GM12878 (cell line): ENCODE measurements at regions not wholly inside any gene's neighbourhood (a gene's known extent, or its start where the extent isn't known, plus 50 kb on each side); places are given as distances from the start of the nearest gene placed in this dataset.

ENCODE experiments used
- ATAC-seq: fragments of 200-7000 bp; cut with Tn5 transposase; 3 replicates; pipeline ENCODE4 v1.9.1; 2020; ENCODE audit warnings: mild to moderate bottlenecking, moderate library complexity
- BruUV-seq: library from RNA; stranded (reverse); fragments of 400-500 nt; replicated peaks from 2 replicates; lab custom pipeline; 2021; lab: Mats Ljungman, UMichigan
- CTCF ChIA-PET: fragments of 300-600 bp; sonication (Branson Sonifier 250); formaldehyde crosslinking; extraction: SDS; loops from one replicate; lab custom pipeline; 2021; ENCODE audit warnings: inconsistent platforms; lab: Yijun Ruan, JAX
- POLR2A ChIA-PET: fragments of 350-600 bp; formaldehyde crosslinking; extraction: SDS; loops from one replicate; lab custom pipeline; 2021; ENCODE audit warnings: inconsistent platforms; lab: Charles Lee
- RAD21 ChIA-PET: fragments of 300-600 bp; sonication (Branson Sonifier 250); formaldehyde crosslinking; loops from one replicate; lab custom pipeline; 2023; ENCODE audit warnings: antibody characterized with exemption; ENCODE audit not compliant: unreplicated experiment; lab: Charles Lee
- SMC1A ChIA-PET: fragments of 300-600 bp; sonication (Branson Sonifier 250); formaldehyde crosslinking; loops from one replicate; lab custom pipeline; 2023; ENCODE audit not compliant: unreplicated experiment, uncharacterized antibody; lab: Charles Lee
- DNase-seq: peaks from one replicate; pipeline ENCODE4 v3.0.0-alpha.2; 2011; ENCODE audit warnings: low read depth, low spot score
- FAIRE-seq: peaks from 3 replicates; lab custom pipeline; 2011; peaks lifted over from hg19 to GRCh38; lab: Jason Lieb, UNC
- H2AFZ ChIP-seq: 2 replicates; pipeline ENCODE4 v1.6.0; 2011; ENCODE audit warnings: low read depth, low read length, control low read depth; ENCODE audit not compliant: control insufficient read depth
- H3K27ac ChIP-seq: 2 replicates; pipeline ENCODE4 v1.5.1; 2011; ENCODE audit warnings: control low read depth; ENCODE audit not compliant: control insufficient read depth, insufficient read depth
- H3K27me3 ChIP-seq, 2 experiments: replicated peaks in 1 of 2; 2 replicates each; pipeline versions ENCODE4 v1.6.0 to v1.6.1; 2011; ENCODE audit warnings: low read length in 1 of 2; ENCODE audit not compliant: control insufficient read depth in 2 of 2, insufficient read depth in 2 of 2
- H3K36me3 ChIP-seq, 2 experiments: 2 replicates each; pipeline ENCODE4 v1.5.1; 2011; ENCODE audit warnings: low read length in 1 of 2; ENCODE audit not compliant: control insufficient read depth in 2 of 2, insufficient read depth in 2 of 2
- H3K4me1 ChIP-seq: 2 replicates; pipeline ENCODE4 v1.6.1; 2011; ENCODE audit warnings: mild to moderate bottlenecking, low read length, moderate library complexity, mixed read lengths; ENCODE audit not compliant: control insufficient read depth, insufficient read depth
- H3K4me2 ChIP-seq: 2 replicates; pipeline ENCODE4 v1.6.0; 2011; ENCODE audit warnings: control low read depth; ENCODE audit not compliant: control insufficient read depth, insufficient read depth
- H3K4me3 ChIP-seq: fragments of 200-600 bp; sonication (generic); 2 replicates; pipeline ENCODE4 v1.5.1; 2016
- H3K79me2 ChIP-seq: 2 replicates; pipeline ENCODE4 v1.6.0; 2011; ENCODE audit warnings: low read length; ENCODE audit not compliant: control insufficient read depth, insufficient read depth
- H3K9ac ChIP-seq: 2 replicates; pipeline ENCODE4 v1.8.0; 2011; ENCODE audit warnings: low read length, control low read depth, mixed read lengths; ENCODE audit not compliant: control insufficient read depth, insufficient read depth
- H3K9me3 ChIP-seq: replicated peaks from 3 replicates; pipeline ENCODE4 v1.5.1; 2011; ENCODE audit warnings: mild to moderate bottlenecking, low read length; ENCODE audit not compliant: control insufficient read depth, insufficient read depth
- H4K20me1 ChIP-seq: 2 replicates; pipeline ENCODE4 v1.6.0; 2011; ENCODE audit not compliant: control insufficient read depth, insufficient read depth
- CEBPB ChIP-seq, 2 experiments: fragments of 150-350 bp in 1 of 2; IDR thresholded peaks; 2 replicates each; pipeline ENCODE4 v1.6.1; 2012 to 2014; ENCODE audit warnings: low read depth in 2 of 2, low read length in 2 of 2, borderline replicate concordance in 1 of 2, inconsistent platforms in 1 of 2
- CHD4 ChIP-seq: fragments of 200-600 bp; sonication (generic); IDR thresholded peaks from 2 replicates; pipeline ENCODE4 v1.6.1; 2016; ENCODE audit warnings: mild to moderate bottlenecking
- E2F8 ChIP-seq: fragments of 450-650 bp; IDR thresholded peaks from 2 replicates; pipeline ENCODE4 v1.6.1; 2018; ENCODE audit warnings: mild to moderate bottlenecking, low read depth, moderate library complexity; ENCODE audit not compliant: partially characterized antibody
- E4F1 ChIP-seq: fragments of 450-650 bp; IDR thresholded peaks from 2 replicates; pipeline ENCODE4 v1.6.1; 2018; ENCODE audit warnings: borderline replicate concordance, mild to moderate bottlenecking; ENCODE audit not compliant: partially characterized antibody
- HDGF ChIP-seq: fragments of 450-650 bp; IDR thresholded peaks from 2 replicates; pipeline ENCODE4 v1.6.1; 2016; ENCODE audit warnings: antibody characterized with exemption
- IKZF2 ChIP-seq, 2 experiments: fragments of 450-650 bp; IDR thresholded peaks; 2 replicates each; pipeline ENCODE4 v1.6.1; 2017; ENCODE audit warnings: mild to moderate bottlenecking in 2 of 2, moderate library complexity in 2 of 2
- MAX ChIP-seq: IDR thresholded peaks from 2 replicates; pipeline ENCODE4 v1.6.1; 2012; ENCODE audit warnings: low read depth, low read length, improper control_type of control experiment
- MXI1 ChIP-seq: fragments of 150-350 bp; IDR thresholded peaks from 2 replicates; pipeline ENCODE4 v1.6.1; 2011; ENCODE audit warnings: low read depth, mild to moderate bottlenecking, inconsistent platforms, low read length, improper control_type of control experiment
- MYC ChIP-seq: IDR thresholded peaks from 2 replicates; pipeline ENCODE4 v1.6.1; 2011; ENCODE audit warnings: mild to moderate bottlenecking, low read length, moderate library complexity, inconsistent platforms; ENCODE audit not compliant: insufficient read depth, insufficient replicate concordance, insufficient read length, severe bottlenecking
- NBN ChIP-seq: fragments of 450-650 bp; IDR thresholded peaks from 2 replicates; pipeline ENCODE4 v1.6.1; 2016
- NR2C2 ChIP-seq: IDR thresholded peaks from 2 replicates; pipeline ENCODE4 v1.6.1; 2011; ENCODE audit warnings: borderline replicate concordance, low read depth; ENCODE audit not compliant: control insufficient read depth, insufficient read length
- PAX5 ChIP-seq: IDR thresholded peaks from 2 replicates; pipeline ENCODE4 v1.6.1; 2011; ENCODE audit warnings: low read depth, low read length, borderline replicate concordance
- RCOR1 ChIP-seq: conservative IDR thresholded peaks from 2 replicates; pipeline ENCODE4 v1.6.1; 2012; ENCODE audit warnings: low read depth, low read length, improper control_type of control experiment
- SIX5 ChIP-seq: IDR thresholded peaks from 2 replicates; pipeline ENCODE4 v1.6.1; 2011; ENCODE audit warnings: mild to moderate bottlenecking, low read depth, low read length, moderate library complexity; ENCODE audit not compliant: severe bottlenecking
- SMAD1 ChIP-seq: fragments of 450-650 bp; IDR thresholded peaks from 2 replicates; pipeline ENCODE4 v1.6.1; 2018; ENCODE audit warnings: mild to moderate bottlenecking, low read depth; ENCODE audit not compliant: partially characterized antibody
- SREBF2 ChIP-seq: IDR thresholded peaks from 2 replicates; pipeline ENCODE4 v1.6.1; 2012; ENCODE audit warnings: mild to moderate bottlenecking, low read length
- WRNIP1 ChIP-seq: IDR thresholded peaks from 2 replicates; pipeline ENCODE4 v1.6.1; 2011; ENCODE audit warnings: low read depth, low read length, improper control_type of control experiment, borderline replicate concordance
- ZBED1 ChIP-seq: IDR thresholded peaks from 2 replicates; pipeline ENCODE4 v1.6.1; 2016; ENCODE audit warnings: borderline replicate concordance
- ZZZ3 ChIP-seq: IDR thresholded peaks from 2 replicates; pipeline ENCODE4 v1.6.1; 2011; ENCODE audit warnings: low read depth; ENCODE audit not compliant: control insufficient read depth, insufficient read length
- WGBS: methylation state at CpG from one replicate; pipeline ENCODE4 v1.1.6; 2016; ENCODE audit warnings: low lambda C conversion rate; ENCODE audit not compliant: insufficient replicate concordance, insufficient coverage; ENCODE audit errors: missing lambda C conversion rate; 5-methylcytosine and 5-hydroxymethylcytosine counted together
- in situ Hi-C: fragments of 300-500 bp; cut with MboI; formaldehyde crosslinking; loops from 9 replicates; pipeline ENCODE4 v1.14.3; 2018; ENCODE audit warnings: mixed read lengths
- intact Hi-C: fragments of 100-400 bp; cut with micrococcal nuclease; formaldehyde crosslinking; loops from one replicate; pipeline ENCODE4 v1.14.2; 2022; ENCODE audit not compliant: unreplicated experiment

DNA sequence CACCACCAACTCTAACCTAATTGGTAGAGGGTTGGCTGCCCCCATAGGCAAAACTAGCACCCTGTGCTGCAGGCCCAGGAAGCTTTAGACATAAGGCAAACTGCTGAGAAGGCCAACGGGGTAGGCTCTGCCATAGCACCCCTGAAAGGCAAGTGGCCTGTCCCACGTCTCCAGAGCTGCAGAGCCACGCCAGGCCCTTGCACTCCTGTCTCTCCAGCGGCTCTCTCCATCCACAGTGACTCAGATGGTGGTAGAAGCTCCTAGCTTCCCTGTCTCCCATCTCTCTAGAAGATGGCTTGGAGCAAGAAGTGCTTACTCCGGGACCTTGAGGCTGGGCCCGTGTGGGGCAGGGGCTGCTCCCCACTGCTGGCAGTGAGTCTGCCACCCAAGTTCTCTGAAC lies 310.6 kb upstream of the ZMIZ1 start (continued):
- TF ChIP-seq E4F1 (no peak), CHD4 (no peak)
- TF ChIP-seq, all 136 proteins: peak for 0

DNA sequence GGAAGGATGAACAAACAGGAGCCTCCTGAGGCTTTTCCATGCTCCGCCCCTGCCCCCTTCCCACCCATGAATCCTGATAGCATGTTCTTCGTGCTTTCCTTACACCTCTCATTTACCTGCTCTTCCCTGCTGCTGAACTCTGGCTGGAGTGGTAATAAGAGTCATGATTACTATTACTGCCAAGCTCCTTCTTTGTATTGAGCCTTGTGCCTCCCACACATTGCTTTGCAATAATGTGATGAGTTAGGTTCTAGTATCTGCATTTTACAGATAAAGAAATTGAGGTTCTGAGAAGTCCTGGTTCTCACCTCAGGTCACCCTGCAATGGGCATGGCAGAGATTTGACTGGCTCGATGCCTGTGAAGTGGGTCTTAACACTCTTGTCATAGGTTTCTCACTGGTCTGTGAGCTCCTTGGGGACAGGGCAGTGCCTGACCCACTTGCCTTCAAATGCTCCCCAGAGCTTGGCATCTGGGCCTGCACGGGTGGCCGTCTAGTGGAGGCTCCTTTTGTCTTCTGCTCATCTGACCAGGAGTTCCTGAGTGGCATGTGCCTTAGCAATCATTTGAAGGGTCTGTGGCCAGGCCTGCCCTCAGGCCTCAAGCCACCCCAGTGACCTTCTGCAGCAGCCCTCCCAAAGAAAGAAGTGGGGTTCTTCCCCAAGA lies 309.2 kb upstream of the ZMIZ1 start:
- ChIA-PET POLR2A (no interaction called here), CTCF (no interaction called here), SMC1A (no interaction called here), RAD21 (no interaction called here)
- H3K4me1 ChIP-seq: peaks cover 10% of the 10 kb centered on the region
- DNase-seq: no peak
- no peak overlapping the region for H2AFZ ChIP-seq
- intact Hi-C loops: no loop called here
- no peak for FAIRE-seq
- no peak for ATAC-seq
- H3K9ac ChIP-seq: no peak overlapping the region
- WGBS: 15% methylated on average over 5 of the region's 5 CpGs
- H3K79me2 ChIP-seq: no peaks in the 10 kb centered on the region
- no peaks in the 10 kb centered on the region for H4K20me1 ChIP-seq
- no TSS peak for BruUV-seq
- no peak overlapping the region for H3K27ac ChIP-seq
- H3K9me3 ChIP-seq: no peaks in the 10 kb centered on the region
- no peak overlapping the region for H3K4me3 ChIP-seq
- H3K36me3 ChIP-seq: no peaks in the 10 kb centered on the region
- H3K4me2 ChIP-seq: no peak overlapping the region
- in situ Hi-C loops: no loop called here
- peaks cover 0 to 5% of the 10 kb centered on the region in 2 experiments; a peak in 3 of 4 replicates for H3K27me3 ChIP-seq
- TF ChIP-seq NR2C2: no peak
- no peak for TF ChIP-seq RCOR1
- no peak for TF ChIP-seq SREBF2
- TF ChIP-seq PAX5: no peak
- TF ChIP-seq WRNIP1: no peak
- TF ChIP-seq E2F8: no peak
- TF ChIP-seq MAX: no peak
- TF ChIP-seq MXI1: no peak
- TF ChIP-seq CEBPB (IDR thresholded peaks at IDR 0.05; ENCODE audit: borderline replicate concordance in 1 of 2, low read depth in 2 of 2, low read length in 2 of 2): no peak
- TF ChIP-seq IKZF2 (IDR thresholded peaks at IDR 0.05): no peak
- TF ChIP-seq ZBED1: no peak
- no peak for TF ChIP-seq SIX5
- TF ChIP-seq SMAD1: no peak
- TF ChIP-seq HDGF: no peak
- no peak for TF ChIP-seq NBN
- no peak for TF ChIP-seq ZZZ3
- no peak for TF ChIP-seq MYC
